ENCODE measurements at regions not wholly inside any gene's neighbourhood (a gene's known extent, or its start where the extent isn't known, plus 50 kb on each side); places are given as distances from the start of the nearest gene placed in this dataset.
A peak's percentile ranks its signal among the peaks of the same experiment; 100 is the strongest.

DNA sequence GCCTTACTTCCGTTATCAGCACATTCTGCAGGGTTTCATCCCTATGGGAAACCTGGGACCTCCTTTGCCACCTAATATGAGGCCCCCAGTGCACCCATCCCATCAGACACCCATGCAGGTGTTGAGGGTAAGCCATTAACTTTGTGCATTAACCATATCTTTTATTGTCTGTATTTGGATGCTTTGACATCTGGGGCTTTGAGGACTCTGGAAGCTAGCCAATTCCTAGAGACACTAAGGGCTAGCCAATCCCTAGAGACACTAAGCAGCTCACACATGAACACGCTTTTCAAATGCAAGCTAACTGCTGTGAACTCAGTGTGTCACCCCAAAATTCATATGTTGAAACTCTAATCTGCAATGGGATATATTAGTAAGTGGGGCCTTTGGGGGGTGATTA lies 272.5 kb upstream of the COBL start:
- TF ChIP-seq, protein P1, sequence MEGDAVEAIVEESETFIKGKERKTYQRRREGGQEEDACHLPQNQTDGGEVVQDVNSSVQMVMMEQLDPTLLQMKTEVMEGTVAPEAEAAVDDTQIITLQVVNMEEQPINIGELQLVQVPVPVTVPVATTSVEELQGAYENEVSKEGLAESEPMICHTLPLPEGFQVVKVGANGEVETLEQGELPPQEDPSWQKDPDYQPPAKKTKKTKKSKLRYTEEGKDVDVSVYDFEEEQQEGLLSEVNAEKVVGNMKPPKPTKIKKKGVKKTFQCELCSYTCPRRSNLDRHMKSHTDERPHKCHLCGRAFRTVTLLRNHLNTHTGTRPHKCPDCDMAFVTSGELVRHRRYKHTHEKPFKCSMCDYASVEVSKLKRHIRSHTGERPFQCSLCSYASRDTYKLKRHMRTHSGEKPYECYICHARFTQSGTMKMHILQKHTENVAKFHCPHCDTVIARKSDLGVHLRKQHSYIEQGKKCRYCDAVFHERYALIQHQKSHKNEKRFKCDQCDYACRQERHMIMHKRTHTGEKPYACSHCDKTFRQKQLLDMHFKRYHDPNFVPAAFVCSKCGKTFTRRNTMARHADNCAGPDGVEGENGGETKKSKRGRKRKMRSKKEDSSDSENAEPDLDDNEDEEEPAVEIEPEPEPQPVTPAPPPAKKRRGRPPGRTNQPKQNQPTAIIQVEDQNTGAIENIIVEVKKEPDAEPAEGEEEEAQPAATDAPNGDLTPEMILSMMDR (IDR thresholded peaks at IDR 0.05; ENCODE audit: insufficient read depth, low read depth, low read length, missing control alignments) = no peak
- no peak overlapping the region for H3K4me3 ChIP-seq (ENCODE audit: low read length)
- DNase-seq (ENCODE audit: low read depth) = no peak

DNA sequence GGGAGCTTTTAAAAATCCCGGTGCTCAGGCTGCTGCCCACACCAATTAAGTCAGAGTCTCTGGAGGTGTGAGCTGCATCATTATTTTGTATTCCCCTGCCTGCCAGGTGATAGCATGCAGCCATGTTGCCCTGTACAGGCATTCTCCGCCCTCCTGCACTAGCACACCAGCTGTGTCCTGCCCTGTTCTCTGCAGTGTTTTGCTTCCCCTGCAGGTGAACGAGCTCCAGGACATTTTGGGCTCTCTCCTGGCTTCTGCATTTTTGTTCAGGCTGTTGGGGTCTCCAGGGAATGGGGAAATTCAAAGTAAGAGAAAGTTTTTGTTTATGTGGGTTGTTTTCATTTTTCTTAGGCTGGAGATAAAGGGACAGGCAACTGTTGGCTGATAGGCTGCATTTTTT lies 271.0 kb upstream of the COBL start:
- TF ChIP-seq, protein P1 (IDR thresholded peaks at IDR 0.05; ENCODE audit: insufficient read depth, low read depth, low read length, missing control alignments) = no peak
- no peak for DNase-seq (ENCODE audit: low read depth)
- H3K4me3 ChIP-seq (ENCODE audit: low read length) = no peak overlapping the region

DNA sequence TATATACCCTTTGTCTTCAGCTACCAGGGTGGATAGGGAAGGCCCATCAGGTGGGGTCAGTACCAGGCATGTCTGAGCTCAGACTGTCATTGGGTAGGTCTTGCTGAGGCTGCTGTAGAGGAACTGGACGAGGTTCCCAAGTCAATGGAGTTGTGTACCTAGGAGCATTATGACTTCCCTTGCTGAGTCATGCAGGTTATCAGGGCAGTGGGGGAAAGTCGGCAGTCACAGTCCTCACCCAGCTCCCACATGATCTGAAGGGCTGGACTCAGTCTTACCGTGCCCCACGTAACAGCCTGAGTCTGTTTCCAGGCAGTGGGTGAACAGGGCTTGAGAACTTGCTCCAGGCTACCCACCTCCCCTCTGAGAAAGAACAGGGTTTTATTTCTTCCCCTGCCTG lies 260.8 kb upstream of the COBL start:
- TF ChIP-seq, protein P1 (IDR thresholded peaks at IDR 0.05; ENCODE audit: insufficient read depth, low read depth, low read length, missing control alignments) = no peak
- DNase-seq (ENCODE audit: low read depth) = no peak
- no peak overlapping the region for H3K4me3 ChIP-seq (ENCODE audit: low read length)

DNA sequence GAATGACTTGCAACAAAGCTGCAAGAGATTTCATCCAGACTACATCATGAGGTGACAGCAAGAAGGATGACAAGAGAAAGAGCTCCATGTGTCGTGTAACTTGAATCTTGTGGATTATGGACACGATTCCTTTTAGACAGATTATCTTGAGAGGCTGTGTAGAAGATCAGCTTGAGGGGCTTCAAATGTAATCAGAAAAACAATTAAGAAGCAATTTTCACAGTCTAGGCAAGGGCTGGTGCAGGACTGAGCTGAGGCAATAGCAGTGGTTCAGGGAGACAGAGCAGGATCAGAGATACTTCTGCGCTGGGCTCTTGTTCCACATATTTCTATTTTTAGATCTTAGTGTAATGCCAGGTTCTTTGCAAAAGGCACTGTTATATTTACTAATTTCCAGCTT lies 253.0 kb upstream of the COBL start:
- no peak overlapping the region for H3K4me3 ChIP-seq (ENCODE audit: low read length)
- DNase-seq (ENCODE audit: low read depth) = no peak
- TF ChIP-seq, protein P1 (IDR thresholded peaks at IDR 0.05; ENCODE audit: insufficient read depth, low read depth, low read length, missing control alignments) = no peak

DNA sequence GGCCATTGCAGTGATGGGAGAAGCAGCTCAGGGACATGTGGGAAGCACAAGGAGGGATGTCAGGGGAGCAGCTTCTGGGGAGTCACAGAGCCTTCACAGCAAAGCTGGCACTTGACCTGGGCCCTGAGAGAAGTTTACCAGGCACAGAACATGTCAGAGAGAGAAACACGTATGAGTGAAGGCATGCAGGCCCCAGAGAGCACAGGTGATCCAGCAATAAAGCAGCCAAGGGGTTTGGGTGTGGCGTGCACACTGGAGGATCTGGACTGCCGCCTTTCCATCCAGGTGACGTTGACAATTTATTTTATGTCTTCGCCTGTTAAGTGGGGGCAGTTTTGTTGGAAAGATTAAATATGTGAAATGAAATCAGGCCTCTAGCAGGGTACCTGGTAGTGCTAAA lies 252.6 kb upstream of the COBL start:
- DNase-seq (ENCODE audit: low read depth) = no peak
- H3K4me3 ChIP-seq (ENCODE audit: low read length) = no peak overlapping the region
- TF ChIP-seq, protein P1 (IDR thresholded peaks at IDR 0.05; ENCODE audit: insufficient read depth, low read depth, low read length, missing control alignments) = no peak

DNA sequence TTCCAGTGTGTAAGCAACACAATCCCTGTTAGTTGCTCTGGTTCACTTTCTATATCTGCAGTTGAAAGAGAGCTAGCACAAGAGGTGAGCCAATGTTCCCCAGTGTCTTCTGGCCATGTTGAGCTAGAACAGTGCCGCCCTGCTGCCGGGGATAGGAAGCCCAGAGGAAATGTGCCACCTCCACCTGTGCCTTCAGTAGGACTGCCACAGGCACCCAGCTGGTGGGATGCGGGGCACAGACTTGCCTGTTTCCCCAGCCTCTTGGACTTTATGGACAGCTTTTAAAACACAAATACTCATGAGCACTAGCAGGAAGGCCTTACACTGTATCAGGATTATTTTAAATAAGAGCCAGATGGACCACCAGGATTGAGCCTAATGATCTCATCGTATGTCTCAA lies 234.5 kb upstream of the COBL start:
- TF ChIP-seq, protein P1 (IDR thresholded peaks at IDR 0.05; ENCODE audit: insufficient read depth, low read depth, low read length, missing control alignments) = no peak
- no peak for DNase-seq (ENCODE audit: low read depth)
- H3K4me3 ChIP-seq (ENCODE audit: low read length) = no peak overlapping the region

DNA sequence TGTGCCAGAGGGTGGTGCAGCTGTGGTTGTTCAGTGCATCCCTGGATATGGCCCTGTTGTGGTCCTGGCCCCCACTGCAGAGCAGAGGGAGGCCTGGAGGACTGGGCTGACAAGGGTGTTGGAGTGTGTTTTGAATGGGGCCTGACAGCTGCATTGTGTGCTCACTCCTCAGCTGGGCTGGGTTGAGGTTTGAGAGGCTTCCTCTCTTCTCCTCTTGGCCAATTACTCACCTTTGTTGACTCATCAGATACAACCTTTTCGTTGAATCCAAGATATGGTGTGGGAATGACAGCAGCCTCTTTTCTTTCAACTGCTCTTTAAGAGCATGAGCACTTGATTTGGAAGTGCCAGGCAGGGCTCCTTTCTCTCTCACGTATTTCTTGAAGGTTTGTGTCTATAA lies 228.5 kb upstream of the COBL start:
- no peak overlapping the region for H3K4me3 ChIP-seq (ENCODE audit: low read length)
- DNase-seq (ENCODE audit: low read depth) = peak; percentile 14
- TF ChIP-seq, protein P1 (IDR thresholded peaks at IDR 0.05; ENCODE audit: insufficient read depth, low read depth, low read length, missing control alignments) = no peak

All from epithelial cell of esophagus (primary cell).